NCI-H2107 treated with DMSO at 0.1 percent for 48 hours (cell line): ENCODE measurements at regions not wholly inside any gene's neighbourhood (a gene's known extent, or its start where the extent isn't known, plus 50 kb on each side); places are given as distances from the start of the nearest gene placed in this dataset.
"Not testable (repeated sequence)": the region's sequence is repeated elsewhere in the genome, so short reads cannot be mapped to it uniquely, and the experiment has no call there.

Source experiments
- DNase-seq: peaks from one replicate; lab custom pipeline; 2025; ENCODE audit not compliant: unreplicated experiment; lab: John Stamatoyannopoulos, UW

GRCh38 chr18:35868915-35869314, 103.6 kb upstream of the RMP24 start:
- no peak for DNase-seq

- DNase-seq, result no peak
Observed at GRCh38 chr18:35871337-35871736, 101.1 kb upstream of the RMP24 start.

GRCh38 chr18:35875566-35875965, 96.9 kb upstream of the RMP24 start:
- DNase-seq, result no peak

- no peak for DNase-seq
Observed at GRCh38 chr18:35876243-35876642, 96.2 kb upstream of the RMP24 start.

- DNase-seq, result no peak
Observed at GRCh38 chr18:35880788-35881455, 91.6 kb upstream of the RMP24 start.

GRCh38 chr18:35888329-35888728, 84.2 kb upstream of the RMP24 start:
- DNase-seq, result peak; percentile 10

GRCh38 chr18:35889677-35890076, 82.8 kb upstream of the RMP24 start:
- DNase-seq, result peak; percentile 79

GRCh38 chr18:35890323-35890722, 82.2 kb upstream of the RMP24 start:
- DNase-seq, result no peak

GRCh38 chr18:35892118-35892517, 80.4 kb upstream of the RMP24 start:
- DNase-seq, result no peak

GRCh38 chr18:35897481-35897880, 75.0 kb upstream of the RMP24 start:
- not testable (repeated sequence) for DNase-seq

- no peak for DNase-seq
Observed at GRCh38 chr18:35904389-35905037, 68.0 kb upstream of the RMP24 start.

GRCh38 chr18:35905436-35905835, 67.0 kb upstream of the RMP24 start:
- DNase-seq, result no peak

GRCh38 chr18:35906291-35906690, 66.2 kb upstream of the RMP24 start:
- DNase-seq, result not testable (repeated sequence)

GRCh38 chr18:35910327-35910726, 62.2 kb upstream of the RMP24 start:
- DNase-seq, result no peak

GRCh38 chr18:35912332-35912731, 60.1 kb upstream of the RMP24 start:
- no peak for DNase-seq

- no peak for DNase-seq
Observed at GRCh38 chr18:35915056-35915455, 57.4 kb upstream of the RMP24 start.

- peak; percentile 49 for DNase-seq
Observed at GRCh38 chr18:35917043-35917442, 55.4 kb upstream of the RMP24 start.

GRCh38 chr18:35918564-35918963, 53.9 kb upstream of the RMP24 start:
- DNase-seq, result no peak

GRCh38 chr18:35919179-35919578, 53.3 kb upstream of the RMP24 start:
- DNase-seq, result no peak

- no peak for DNase-seq
Observed at GRCh38 chr18:35920623-35921022, 51.9 kb upstream of the RMP24 start.
